Upper lobe of left lung (tissue), 6 donors: ENCODE measurements at regions not wholly inside any gene's neighbourhood (a gene's known extent, or its start where the extent isn't known, plus 50 kb on each side); places are given as distances from the start of the nearest gene placed in this dataset.

Source experiments
- ATAC-seq, 2 donors: fragments of 200-7000 bp; cut with Tn5 transposase; one replicate each; pipeline ENCODE4 v1.9.1; 2022; ENCODE audit warnings: mild to moderate bottlenecking in 2 of 2, moderate library complexity in 2 of 2; ENCODE audit not compliant: low FRiP score in 2 of 2
- DNase-seq, 2 donors: peaks; one replicate each; pipeline ENCODE4 v3.0.0-alpha.2; 2019 to 2020
- H3K27ac ChIP-seq, 4 donors: fragments of 200-600 bp; sonication (generic); one replicate each; pipeline ENCODE4 v1.5.1; 2016 to 2019
- H3K27me3 ChIP-seq, 4 donors: fragments of 200-600 bp; sonication (generic); one replicate each; pipeline ENCODE4 v1.5.1; 2017 to 2019
- H3K36me3 ChIP-seq, 4 donors: fragments of 200-600 bp; sonication (generic); one replicate each; pipeline ENCODE4 v1.5.1; 2016 to 2019
- H3K4me1 ChIP-seq, 4 donors: fragments of 200-600 bp; sonication (generic); one replicate each; pipeline ENCODE4 v1.5.1; 2018 to 2019
- H3K4me3 ChIP-seq, 4 donors: fragments of 200-600 bp; sonication (generic); one replicate each; pipeline ENCODE4 v1.5.1; 2017 to 2019; ENCODE audit warnings: mild to moderate bottlenecking in 2 of 4, moderate library complexity in 1 of 4
- H3K9me3 ChIP-seq, 4 donors: fragments of 200-600 bp; sonication (generic); one replicate each; pipeline ENCODE4 v1.5.1; 2018 to 2019
- EP300 ChIP-seq, 4 donors: sonication (generic); formaldehyde crosslinking; IDR thresholded peaks; one replicate each; pipeline ENCODE4 v1.5.1; 2017; ENCODE audit warnings: antibody characterized with exemption in 4 of 4, control low read depth in 2 of 4
- POLR2A ChIP-seq, 4 donors: fragments of 450-650 bp; IDR thresholded peaks; one replicate each; pipeline ENCODE4 v1.5.1; 2016 to 2017; ENCODE audit warnings: antibody characterized with exemption in 4 of 4, mild to moderate bottlenecking in 2 of 4
- POLR2AphosphoS5 ChIP-seq, 2 donors: sonication (generic); formaldehyde crosslinking; IDR thresholded peaks; one replicate each; pipeline ENCODE4 v1.5.1; 2017; ENCODE audit warnings: antibody characterized with exemption in 2 of 2
- WGBS, 2 donors: methylation state at CpG; one replicate each; pipeline ENCODE4 v1.1.5; 2017 to 2018; 5-methylcytosine and 5-hydroxymethylcytosine counted together
- TF ChIP-seq, protein P1 (sequence below), 6 experiments: fragments of 450-650 bp in 4 of 6; fragments of 200-600 bp in 2 of 6; sonication (generic) in 2 of 6; IDR thresholded peaks; one replicate each; pipeline ENCODE4 v1.5.1; 2016 to 2019; ENCODE audit warnings: antibody characterized with exemption in 6 of 6
- donor health status: DM: no; HTN: no; CAD: no; lungs with moderate emphysema.
- donor health status: DM: no; HTN: yes; CAD: no; lungs with severe emphysema.

- peaks cover 0 to 11% (median 4%) of the 10 kb centered on the region in 4 donors for H3K4me1 ChIP-seq
- TF ChIP-seq EP300 (IDR thresholded peaks at IDR 0.05) (no peak), POLR2AphosphoS5 (IDR thresholded peaks at IDR 0.05) (no peak), POLR2A (IDR thresholded peaks at IDR 0.05) (no peak)
- TF ChIP-seq, protein P1, sequence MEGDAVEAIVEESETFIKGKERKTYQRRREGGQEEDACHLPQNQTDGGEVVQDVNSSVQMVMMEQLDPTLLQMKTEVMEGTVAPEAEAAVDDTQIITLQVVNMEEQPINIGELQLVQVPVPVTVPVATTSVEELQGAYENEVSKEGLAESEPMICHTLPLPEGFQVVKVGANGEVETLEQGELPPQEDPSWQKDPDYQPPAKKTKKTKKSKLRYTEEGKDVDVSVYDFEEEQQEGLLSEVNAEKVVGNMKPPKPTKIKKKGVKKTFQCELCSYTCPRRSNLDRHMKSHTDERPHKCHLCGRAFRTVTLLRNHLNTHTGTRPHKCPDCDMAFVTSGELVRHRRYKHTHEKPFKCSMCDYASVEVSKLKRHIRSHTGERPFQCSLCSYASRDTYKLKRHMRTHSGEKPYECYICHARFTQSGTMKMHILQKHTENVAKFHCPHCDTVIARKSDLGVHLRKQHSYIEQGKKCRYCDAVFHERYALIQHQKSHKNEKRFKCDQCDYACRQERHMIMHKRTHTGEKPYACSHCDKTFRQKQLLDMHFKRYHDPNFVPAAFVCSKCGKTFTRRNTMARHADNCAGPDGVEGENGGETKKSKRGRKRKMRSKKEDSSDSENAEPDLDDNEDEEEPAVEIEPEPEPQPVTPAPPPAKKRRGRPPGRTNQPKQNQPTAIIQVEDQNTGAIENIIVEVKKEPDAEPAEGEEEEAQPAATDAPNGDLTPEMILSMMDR (IDR thresholded peaks at IDR 0.05) = no peak
- no peaks in the 10 kb centered on the region for H3K27me3 ChIP-seq
- 59 to 79% methylated on average over 1 of the region's 1 CpG for WGBS, 2 donors
- no peak for DNase-seq
- ATAC-seq = no peak
- H3K36me3 ChIP-seq = no peaks in the 10 kb centered on the region
- H3K27ac ChIP-seq = no peak overlapping the region
- H3K4me3 ChIP-seq = no peak overlapping the region
- H3K9me3 ChIP-seq = no peaks in the 10 kb centered on the region
These were observed 171.5 kb upstream of the PRICKLE1 start for GRCh38 chr12:42761086-42761485.

- no peak for TF ChIP-seq EP300 (IDR thresholded peaks at IDR 0.05)
- TF ChIP-seq, protein P1 (IDR thresholded peaks at IDR 0.05) = no peak
- no peak for TF ChIP-seq POLR2AphosphoS5 (IDR thresholded peaks at IDR 0.05)
- no peak for TF ChIP-seq POLR2A (IDR thresholded peaks at IDR 0.05)
- Histone ChIP-seq H3K4me3 (no peak overlapping the region), H3K36me3 (no peaks in the 10 kb centered on the region), H3K27ac (no peak overlapping the region), H3K9me3 (no peaks in the 10 kb centered on the region), H3K27me3 (no peaks in the 10 kb centered on the region), H3K4me1 (peaks cover 0 to 11% (median 4%) of the 10 kb centered on the region in 4 donors)
- DNase-seq = no peak
- no peak for ATAC-seq
These were observed 171.0 kb upstream of the PRICKLE1 start for GRCh38 chr12:42760550-42760949.

DNA sequence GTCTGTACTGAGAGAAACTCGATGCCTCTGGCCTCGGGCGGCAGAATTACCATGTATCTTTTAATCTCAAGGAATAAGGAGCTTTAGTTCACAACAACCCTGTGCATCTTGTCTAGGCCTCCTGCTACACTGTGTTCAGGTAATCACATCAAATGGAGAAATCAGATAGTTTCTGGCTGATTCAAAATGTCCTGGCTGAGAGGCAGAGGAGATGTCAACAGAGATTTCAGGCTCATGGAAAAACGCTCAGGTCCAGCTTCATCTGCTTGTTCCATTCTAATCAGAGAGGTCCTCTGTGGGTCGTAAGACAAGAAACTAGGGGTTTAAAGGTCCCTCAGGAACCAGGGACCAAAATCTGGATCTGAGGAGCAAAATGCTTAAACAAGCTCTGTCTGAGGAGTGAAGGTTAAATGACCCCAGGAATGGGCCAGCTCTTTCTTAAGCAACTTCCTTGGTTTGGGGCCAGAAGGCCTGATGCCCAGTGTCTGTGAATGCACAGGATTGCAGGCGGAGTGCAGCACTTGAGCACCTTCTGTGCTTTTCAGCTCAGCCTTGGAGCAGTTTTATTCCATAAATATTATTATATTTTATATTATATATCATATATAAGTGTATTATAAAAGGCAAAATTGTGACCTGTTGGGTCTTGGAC lies 170.2 kb upstream of the PRICKLE1 start:
- H3K9me3 ChIP-seq = no peaks in the 10 kb centered on the region
- DNase-seq (peak in 1 of 2 donors; percentile 56), ATAC-seq (peak in 1 of 2 donors; percentile 77)
- no peak overlapping the region for H3K4me3 ChIP-seq
- H3K36me3 ChIP-seq = no peaks in the 10 kb centered on the region
- peaks cover 0 to 11% (median 4%) of the 10 kb centered on the region in 4 donors for H3K4me1 ChIP-seq
- no peaks in the 10 kb centered on the region for H3K27me3 ChIP-seq
- TF ChIP-seq, protein P1 (IDR thresholded peaks at IDR 0.05) = no peak
- peak in 1 of 2 donors; percentile 24 for TF ChIP-seq POLR2AphosphoS5 (IDR thresholded peaks at IDR 0.05)
- H3K27ac ChIP-seq = no peak overlapping the region
- WGBS, 2 donors = 72 to 78% methylated on average over 6 of the region's 6 CpGs

DNA sequence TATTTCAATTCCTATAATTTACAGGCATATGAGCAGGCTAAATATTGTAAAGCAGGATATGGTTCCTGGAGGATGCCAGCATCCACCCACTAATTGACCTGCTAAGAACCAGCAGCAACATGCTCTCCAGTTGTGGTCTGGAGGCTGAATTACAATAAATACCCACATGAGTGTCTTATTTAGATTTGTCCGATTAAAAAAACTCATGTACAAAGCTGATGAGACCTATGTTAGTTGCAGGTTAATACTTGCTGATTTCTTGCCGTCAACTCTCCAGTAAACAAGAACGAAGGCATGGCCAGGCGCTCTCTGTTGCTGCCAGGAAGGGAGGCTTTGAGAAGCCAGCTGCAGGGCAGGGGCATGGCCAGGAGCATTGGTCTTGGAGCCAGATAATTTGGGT lies 169.3 kb upstream of the PRICKLE1 start:
- H3K4me3 ChIP-seq = no peak overlapping the region
- peaks cover 0 to 11% (median 4%) of the 10 kb centered on the region in 4 donors for H3K4me1 ChIP-seq
- H3K9me3 ChIP-seq = no peaks in the 10 kb centered on the region
- no peak for DNase-seq
- H3K36me3 ChIP-seq = no peaks in the 10 kb centered on the region
- TF ChIP-seq, protein P1 (IDR thresholded peaks at IDR 0.05) = no peak
- TF ChIP-seq POLR2A (IDR thresholded peaks at IDR 0.05) = no peak
- no peak for TF ChIP-seq POLR2AphosphoS5 (IDR thresholded peaks at IDR 0.05)
- TF ChIP-seq EP300 (IDR thresholded peaks at IDR 0.05) = no peak
- no peaks in the 10 kb centered on the region for H3K27me3 ChIP-seq
- 94 to 99% methylated on average over 4 of the region's 4 CpGs for WGBS, 2 donors
- H3K27ac ChIP-seq = no peak overlapping the region
- no peak for ATAC-seq

GRCh38 chr12:42757624-42758119 lies 168.1 kb upstream of the PRICKLE1 start:
- WGBS, 2 donors = 76 to 77% methylated on average over 8 of the region's 8 CpGs
- no peak for DNase-seq
- Histone ChIP-seq H3K27me3 (no peaks in the 10 kb centered on the region), H3K27ac (no peak overlapping the region), H3K4me3 (no peak overlapping the region), H3K9me3 (no peaks in the 10 kb centered on the region), H3K4me1 (peaks cover 0 to 11% (median 4%) of the 10 kb centered on the region in 4 donors), H3K36me3 (no peaks in the 10 kb centered on the region)
- ATAC-seq = no peak
- TF ChIP-seq POLR2A (IDR thresholded peaks at IDR 0.05) (no peak), EP300 (IDR thresholded peaks at IDR 0.05) (no peak), POLR2AphosphoS5 (IDR thresholded peaks at IDR 0.05) (no peak)
- TF ChIP-seq, protein P1 (IDR thresholded peaks at IDR 0.05) = no peak
